ENCODE measurements at regions not wholly inside any gene's neighbourhood (a gene's known extent, or its start where the extent isn't known, plus 50 kb on each side); places are given as distances from the start of the nearest gene placed in this dataset.
A peak's percentile ranks its signal among the peaks of the same experiment; 100 is the strongest.
"Not testable (repeated sequence)": the region's sequence is repeated elsewhere in the genome, so short reads cannot be mapped to it uniquely, and the experiment has no call there.

GRCh38 chr1:148679050-148679786, 69.4 kb upstream of the NUDT4B start:
- DNase-seq (ENCODE audit: low read depth in 2 of 2) = peak in 1 of 2 donors; percentile 4

GRCh38 chr1:148679787-148680326, 68.7 kb upstream of the NUDT4B start:
- DNase-seq (ENCODE audit: low read depth in 2 of 2) = not testable (repeated sequence)

- DNase-seq (ENCODE audit: low read depth in 2 of 2) = not testable (repeated sequence)
Observed at GRCh38 chr1:148686735-148687134, 61.8 kb upstream of the NUDT4B start.

- not testable (repeated sequence) for DNase-seq (ENCODE audit: low read depth in 2 of 2)
Observed at GRCh38 chr1:148687376-148687775, 61.2 kb upstream of the NUDT4B start.

All from dermis microvascular lymphatic vessel endothelial cell (primary cell).